GM19035 (cell line): ENCODE measurements at regions not wholly inside any gene's neighbourhood (a gene's known extent, or its start where the extent isn't known, plus 50 kb on each side); places are given as distances from the start of the nearest gene placed in this dataset.

Experiments used
- ATAC-seq: cut with Tn5 transposase; IDR thresholded peaks from one replicate; pipeline ENCODE4 v1.9.1; 2021; ENCODE audit not compliant: unreplicated experiment

DNA sequence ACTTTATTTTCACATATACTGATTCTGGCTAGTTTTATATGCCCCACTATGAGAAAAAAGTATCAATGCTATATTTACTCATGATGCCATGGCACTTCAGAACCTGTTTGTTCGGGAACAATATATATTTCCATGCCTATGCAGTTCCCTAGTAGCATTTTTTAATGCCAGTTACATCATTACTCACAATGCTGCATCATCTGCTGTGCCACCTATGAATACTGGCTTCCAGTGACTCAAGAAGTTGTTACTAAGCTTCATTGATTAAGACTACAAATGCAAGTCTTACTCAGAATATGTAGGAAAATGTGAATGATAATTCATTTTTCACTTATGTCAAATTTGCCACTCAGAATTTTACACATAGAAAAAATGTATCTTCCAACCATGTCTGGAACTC lies 97.9 kb downstream of the MAFB start:
- no peak for ATAC-seq

GRCh38 chr20:40589581-40589980 lies 99.5 kb downstream of the MAFB start:
- ATAC-seq: no peak

DNA sequence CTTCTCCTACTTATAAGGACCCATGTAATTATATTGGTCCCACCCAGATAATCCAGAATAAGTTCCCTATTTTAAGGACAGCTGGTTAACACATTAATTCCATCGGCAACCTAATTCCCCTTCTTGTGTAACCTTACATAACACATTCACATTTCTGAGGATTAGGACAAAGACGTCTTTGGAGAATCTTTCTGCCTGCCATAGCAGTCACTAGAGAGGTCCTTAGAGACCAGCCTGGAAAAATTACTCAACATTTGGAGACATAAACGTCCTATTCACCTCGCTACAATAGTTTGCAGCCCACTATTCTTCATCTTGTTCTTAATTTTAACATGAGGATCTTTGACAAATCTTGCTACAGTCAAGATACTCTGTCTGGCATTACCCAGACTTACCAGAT lies 100.1 kb downstream of the MAFB start:
- no peak for ATAC-seq

- no peak for ATAC-seq
Measured at GRCh38 chr20:40587038-40587437, 102.0 kb downstream of the MAFB start.

DNA sequence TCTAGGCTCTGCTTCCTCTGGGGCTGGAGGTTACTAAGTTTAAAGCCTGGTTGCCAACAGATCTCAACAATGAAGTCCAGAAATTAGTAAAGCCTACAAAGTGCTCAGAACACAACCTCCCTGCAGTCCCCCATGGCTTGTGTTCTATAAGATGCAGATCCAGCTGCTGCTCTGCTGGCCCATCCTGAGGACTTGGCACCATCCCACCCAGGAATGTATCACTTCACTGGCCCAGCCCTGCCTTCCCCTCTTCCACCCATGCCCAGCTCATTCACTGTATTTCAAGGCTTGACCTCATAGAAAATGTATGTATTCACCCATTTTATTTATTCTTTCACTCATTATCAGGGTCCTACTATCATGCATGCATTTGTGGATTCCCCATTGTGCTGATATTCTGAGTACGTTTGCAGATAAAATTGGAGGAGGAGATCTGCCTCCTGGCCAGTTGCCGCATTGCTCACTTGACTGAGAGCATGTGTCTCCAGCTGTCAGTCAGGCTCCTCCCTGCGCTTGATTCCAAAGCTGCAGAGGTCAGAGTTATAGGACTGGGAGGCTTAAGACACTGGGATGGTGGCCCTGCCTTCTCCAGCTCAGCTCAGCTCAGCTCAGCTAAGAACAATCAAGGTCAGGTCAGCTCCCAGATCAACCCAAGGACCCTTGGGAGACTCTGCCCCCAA lies 104.8 kb downstream of the MAFB start:
- no peak for ATAC-seq

- ATAC-seq: no peak
Measured at GRCh38 chr20:40583636-40584035, 105.4 kb downstream of the MAFB start.

DNA sequence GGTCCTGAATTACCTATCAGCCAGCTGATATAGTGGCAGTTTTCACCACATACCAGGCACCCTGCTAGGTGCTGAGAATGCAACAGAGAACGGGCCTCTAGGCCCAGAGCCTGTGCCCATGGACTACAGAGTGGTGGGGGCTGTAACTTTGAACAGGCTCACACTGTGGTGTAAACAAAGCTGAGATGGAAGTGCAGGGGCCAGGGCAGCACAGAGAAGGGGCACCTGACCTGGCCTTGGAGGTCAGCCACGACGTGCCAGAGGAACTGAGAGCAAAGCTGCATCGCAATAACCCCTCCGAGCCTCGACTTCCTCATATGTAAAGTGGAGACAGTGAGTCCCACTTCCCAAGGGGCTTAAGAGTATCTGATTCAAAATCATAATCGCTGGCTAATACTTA lies 105.8 kb downstream of the MAFB start:
- no peak for ATAC-seq

DNA sequence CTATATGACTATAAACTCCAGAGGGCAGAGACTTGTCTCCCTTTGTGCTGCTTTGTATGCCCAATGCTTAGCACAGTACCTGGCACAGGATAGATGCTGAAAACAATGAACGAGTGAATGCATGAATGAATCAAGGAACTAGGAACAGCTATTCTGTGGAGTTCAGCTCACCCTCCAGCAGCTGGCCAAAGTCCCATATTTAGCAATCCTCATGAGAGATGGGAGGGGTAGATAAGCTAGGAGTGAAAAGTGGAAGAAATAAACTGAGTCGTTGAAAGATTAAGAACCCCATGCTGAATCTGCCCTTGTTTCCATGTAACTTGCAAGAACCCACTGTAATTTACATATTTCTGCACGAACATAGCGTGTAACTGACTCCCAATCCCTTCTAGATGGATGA lies 106.5 kb downstream of the MAFB start:
- no peak for ATAC-seq

DNA sequence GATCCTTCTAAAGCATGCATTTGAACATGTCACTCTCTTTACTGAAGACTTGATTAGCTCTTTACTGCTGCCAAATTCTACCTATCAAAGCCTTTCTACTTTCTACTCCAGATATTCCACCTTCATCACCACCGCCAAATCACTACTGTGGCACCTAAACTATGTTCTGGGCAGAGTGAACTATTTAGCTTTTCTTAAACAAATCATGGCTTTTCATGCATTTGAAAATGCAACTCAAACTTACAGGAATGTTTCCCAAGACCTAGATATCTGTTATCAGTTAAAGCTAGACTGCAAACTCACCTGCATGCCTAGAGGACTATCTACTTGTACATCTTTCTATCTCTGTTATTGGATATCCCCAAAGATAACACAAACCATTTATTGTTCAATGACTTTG lies 109.3 kb downstream of the MAFB start:
- no peak for ATAC-seq

DNA sequence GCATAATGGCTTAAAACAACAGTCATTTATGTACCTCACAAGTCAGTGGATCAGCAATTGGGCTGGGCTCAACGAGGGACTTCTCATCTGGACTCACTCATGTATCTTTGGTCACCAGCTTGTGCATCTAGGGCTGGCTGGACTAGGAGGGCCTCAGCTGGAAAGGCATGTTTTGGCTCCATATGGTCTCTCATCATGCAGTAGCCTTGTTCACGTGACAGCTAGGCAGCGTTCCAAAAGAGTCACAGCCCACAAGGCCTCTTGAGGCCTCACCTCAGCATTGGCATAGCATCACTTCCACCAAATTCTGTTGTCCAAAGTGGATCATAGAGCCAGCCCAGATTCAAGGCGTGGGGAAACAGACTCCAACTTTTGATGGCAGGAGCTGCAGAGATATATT lies 110.1 kb downstream of the MAFB start:
- ATAC-seq: no peak

- no peak for ATAC-seq
Measured at GRCh38 chr20:40575851-40576250, 113.2 kb downstream of the MAFB start.

DNA sequence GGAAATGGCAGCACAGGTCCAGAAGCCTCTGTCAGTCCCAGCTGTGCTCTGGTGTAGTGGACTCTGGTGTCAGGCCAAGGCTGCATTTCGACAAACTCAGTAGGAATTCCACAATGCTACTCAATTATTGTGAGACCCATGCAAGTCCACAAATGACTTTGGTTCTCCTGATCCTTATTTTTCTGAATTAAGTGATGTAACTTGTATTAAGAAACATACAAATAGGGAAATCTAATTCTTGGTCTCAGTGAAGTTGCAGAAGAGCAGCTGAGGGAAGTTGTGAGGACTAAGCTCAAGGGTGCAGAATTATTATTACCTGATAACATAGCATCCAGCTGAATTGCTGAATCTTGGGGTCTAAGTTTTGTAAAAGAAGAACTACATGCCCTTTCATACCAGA lies 116.8 kb downstream of the MAFB start:
- no peak for ATAC-seq

- no peak for ATAC-seq
Measured at GRCh38 chr20:40571639-40572038, 117.4 kb downstream of the MAFB start.

- no peak for ATAC-seq
Measured at GRCh38 chr20:40568200-40568599, 120.8 kb downstream of the MAFB start.

GRCh38 chr20:40565682-40566040 lies 123.4 kb downstream of the MAFB start:
- no peak for ATAC-seq

DNA sequence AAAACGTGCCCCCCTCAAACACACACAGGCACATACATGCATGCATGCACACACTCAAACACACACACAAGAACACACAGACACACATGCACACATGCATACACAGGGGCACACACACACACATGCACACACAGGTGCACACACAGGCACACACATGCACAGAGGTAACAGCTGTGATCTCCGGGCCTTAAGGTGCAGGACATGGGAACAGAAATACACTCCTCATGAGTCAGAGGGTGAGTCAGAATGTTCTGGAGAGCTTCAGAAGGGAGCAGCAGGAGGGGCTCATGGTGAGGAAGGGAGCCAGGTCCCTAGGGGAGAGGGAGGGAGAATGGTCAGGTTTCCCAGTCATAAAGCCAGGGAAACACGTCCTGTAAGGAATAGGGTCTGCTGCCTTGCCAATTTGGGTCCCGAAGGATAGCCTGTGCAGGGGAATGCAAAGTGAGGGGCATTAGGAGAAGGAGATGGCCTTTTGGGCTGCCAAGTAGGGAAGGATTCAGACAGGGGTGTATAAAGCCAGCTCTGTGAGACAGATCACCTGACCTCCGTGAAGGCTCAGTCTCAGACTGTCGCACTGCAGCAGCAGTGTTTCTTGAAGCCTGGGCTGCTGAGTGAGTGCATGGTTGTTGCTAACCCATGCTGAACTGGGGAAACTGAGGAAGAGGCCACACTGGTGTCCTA lies 123.9 kb downstream of the MAFB start:
- ATAC-seq: no peak

DNA sequence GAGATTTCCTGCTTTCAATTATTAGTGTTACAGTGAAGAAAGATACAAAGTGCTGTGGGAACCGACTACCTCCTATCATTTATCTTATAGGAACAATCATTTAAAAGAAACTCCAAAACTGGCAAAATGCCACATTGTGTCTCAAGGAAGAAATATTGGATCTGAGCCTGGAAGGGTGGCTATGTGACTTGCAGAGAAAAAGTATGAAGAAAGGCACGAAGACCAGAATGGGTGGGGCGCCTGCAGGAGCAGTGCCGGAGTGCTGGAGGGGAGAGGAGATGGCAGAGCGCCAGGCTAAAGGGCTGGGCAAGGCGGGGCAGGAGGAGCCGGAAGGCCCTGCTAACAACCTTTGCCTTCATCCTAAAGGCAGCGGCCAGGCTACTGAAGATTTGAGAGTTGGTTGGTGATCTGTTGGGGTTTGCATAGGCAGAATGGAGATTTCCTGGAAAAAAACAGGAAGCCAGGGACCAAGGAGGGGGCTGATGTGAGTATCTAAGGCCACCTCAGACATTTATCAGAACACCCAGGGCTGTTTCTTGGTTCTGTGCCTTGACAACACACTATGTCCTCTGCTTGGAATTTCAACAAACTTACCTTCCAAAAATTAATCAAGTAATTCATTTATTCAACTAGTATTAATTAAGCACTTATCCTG lies 125.6 kb downstream of the MAFB start:
- no peak for ATAC-seq

DNA sequence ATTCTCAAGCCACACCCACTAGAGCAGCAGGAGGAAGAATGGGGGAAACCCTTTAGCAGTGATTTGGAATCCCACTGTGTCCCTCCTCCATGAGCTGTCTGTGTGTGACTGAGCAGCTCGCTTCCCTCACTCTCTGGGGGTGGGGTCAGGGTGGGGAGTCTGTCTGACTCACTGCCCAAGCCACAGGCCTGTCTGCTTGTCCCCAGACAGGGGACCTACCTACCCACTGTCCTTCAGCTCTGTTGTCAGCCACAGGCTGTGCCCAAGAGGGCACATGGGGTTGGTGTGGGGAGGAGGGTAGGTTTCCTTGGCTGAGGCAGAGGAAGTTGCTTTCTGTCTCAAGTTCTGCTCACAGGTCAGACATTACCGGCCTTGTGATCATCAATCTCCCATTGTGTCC lies 127.0 kb downstream of the MAFB start:
- ATAC-seq: no peak

DNA sequence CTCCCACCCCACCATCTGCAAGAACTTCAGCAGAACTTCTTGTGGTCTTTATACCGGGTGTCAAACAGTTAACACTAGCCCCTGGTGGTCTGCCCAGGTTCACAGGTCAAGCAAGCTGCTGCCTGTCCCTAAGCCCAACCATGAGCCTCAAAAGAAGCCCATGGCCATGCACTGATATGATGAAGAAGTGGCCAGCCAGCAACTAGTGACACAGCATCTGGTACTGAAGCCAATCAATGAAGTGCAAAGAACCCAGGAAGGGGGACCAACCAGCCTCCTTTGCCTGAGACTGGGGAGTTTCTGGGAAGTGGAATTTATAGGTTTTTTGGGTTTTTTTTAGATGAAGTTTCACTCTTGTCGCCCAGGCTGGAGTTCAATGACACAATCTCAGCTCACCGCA lies 127.8 kb downstream of the MAFB start:
- no peak for ATAC-seq

- no peak for ATAC-seq
Measured at GRCh38 chr20:40558212-40558611, 130.8 kb downstream of the MAFB start.

GRCh38 chr20:40551125-40551530 lies 137.9 kb downstream of the MAFB start:
- ATAC-seq: no peak

GRCh38 chr20:40547483-40548091 lies 141.4 kb downstream of the MAFB start:
- no peak for ATAC-seq
